ENCODE measurements at regions not wholly inside any gene's neighbourhood (a gene's known extent, or its start where the extent isn't known, plus 50 kb on each side); places are given as distances from the start of the nearest gene placed in this dataset.
"Not testable (repeated sequence)": the region's sequence is repeated elsewhere in the genome, so short reads cannot be mapped to it uniquely, and the experiment has no call there.

DNA sequence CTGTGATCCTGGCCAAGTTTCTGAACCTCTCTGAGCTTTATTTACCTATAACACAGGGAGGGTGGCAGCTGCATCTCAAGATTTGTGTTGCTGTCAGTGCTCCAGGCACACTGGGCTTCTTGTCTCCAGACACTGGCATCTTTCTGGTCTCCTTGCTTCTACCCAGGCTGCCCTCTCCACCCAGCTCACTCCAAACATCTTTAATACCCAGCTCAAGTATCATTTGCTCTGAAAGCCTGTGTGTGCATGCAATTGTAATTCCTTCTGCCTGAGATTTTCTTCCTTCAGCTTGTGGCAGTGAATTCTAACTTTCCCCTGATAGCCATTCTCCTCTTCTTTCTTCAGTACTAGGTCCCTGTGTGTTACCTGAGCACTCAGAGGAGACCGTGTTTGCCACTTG lies 50.7 kb upstream of the USP7 start:
- Histone ChIP-seq H3K9me3 (peaks cover 0 to 16% (median 8%) of the 10 kb centered on the region in 3 donors), H3K27ac (no peak overlapping the region), H3K4me3 (no peak overlapping the region), H3K27me3 (peaks cover 0 to 27% of the 10 kb centered on the region in 2 donors), H3K4me1 (peaks cover 0 to 3% (median 0%) of the 10 kb centered on the region in 4 donors), H3K36me3 (no peaks in the 10 kb centered on the region)
- no peak for DNase-seq
- TF ChIP-seq, protein P1, sequence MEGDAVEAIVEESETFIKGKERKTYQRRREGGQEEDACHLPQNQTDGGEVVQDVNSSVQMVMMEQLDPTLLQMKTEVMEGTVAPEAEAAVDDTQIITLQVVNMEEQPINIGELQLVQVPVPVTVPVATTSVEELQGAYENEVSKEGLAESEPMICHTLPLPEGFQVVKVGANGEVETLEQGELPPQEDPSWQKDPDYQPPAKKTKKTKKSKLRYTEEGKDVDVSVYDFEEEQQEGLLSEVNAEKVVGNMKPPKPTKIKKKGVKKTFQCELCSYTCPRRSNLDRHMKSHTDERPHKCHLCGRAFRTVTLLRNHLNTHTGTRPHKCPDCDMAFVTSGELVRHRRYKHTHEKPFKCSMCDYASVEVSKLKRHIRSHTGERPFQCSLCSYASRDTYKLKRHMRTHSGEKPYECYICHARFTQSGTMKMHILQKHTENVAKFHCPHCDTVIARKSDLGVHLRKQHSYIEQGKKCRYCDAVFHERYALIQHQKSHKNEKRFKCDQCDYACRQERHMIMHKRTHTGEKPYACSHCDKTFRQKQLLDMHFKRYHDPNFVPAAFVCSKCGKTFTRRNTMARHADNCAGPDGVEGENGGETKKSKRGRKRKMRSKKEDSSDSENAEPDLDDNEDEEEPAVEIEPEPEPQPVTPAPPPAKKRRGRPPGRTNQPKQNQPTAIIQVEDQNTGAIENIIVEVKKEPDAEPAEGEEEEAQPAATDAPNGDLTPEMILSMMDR (IDR thresholded peaks at IDR 0.05), result no peak
- intact Hi-C loops (cut with DNase I; ENCODE audit: low total_unique reads), result no loop called here

DNA sequence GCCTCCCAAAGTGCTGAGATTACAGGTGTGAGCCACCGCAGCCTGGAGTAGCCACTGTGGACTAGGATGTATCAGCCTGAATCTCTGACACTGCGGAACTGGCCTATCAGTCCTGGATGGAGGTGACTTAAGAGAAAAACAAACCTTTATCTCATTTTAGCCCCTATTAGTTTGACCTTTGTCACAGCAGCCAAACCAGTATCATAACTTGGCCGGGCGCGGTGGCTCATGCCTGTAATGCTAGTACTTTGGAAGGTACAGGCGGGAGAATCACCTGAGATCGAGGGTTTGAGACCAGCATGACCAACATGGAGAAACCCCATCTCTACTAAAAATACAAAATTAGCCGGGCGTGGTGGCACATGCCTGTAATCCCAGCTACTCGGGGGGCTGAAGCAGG lies 51.8 kb upstream of the USP7 start:
- peaks cover 0 to 16% (median 8%) of the 10 kb centered on the region in 3 donors for H3K9me3 ChIP-seq
- TF ChIP-seq, protein P1 (IDR thresholded peaks at IDR 0.05), result no peak
- no peaks in the 10 kb centered on the region for H3K36me3 ChIP-seq
- DNase-seq, result no peak
- intact Hi-C loops (cut with DNase I; ENCODE audit: low total_unique reads), result no loop called here
- no peak overlapping the region for H3K4me3 ChIP-seq
- H3K4me1 ChIP-seq, result peaks cover 0 to 3% (median 0%) of the 10 kb centered on the region in 4 donors
- peaks cover 0 to 27% of the 10 kb centered on the region in 2 donors for H3K27me3 ChIP-seq
- no peak overlapping the region for H3K27ac ChIP-seq

DNA sequence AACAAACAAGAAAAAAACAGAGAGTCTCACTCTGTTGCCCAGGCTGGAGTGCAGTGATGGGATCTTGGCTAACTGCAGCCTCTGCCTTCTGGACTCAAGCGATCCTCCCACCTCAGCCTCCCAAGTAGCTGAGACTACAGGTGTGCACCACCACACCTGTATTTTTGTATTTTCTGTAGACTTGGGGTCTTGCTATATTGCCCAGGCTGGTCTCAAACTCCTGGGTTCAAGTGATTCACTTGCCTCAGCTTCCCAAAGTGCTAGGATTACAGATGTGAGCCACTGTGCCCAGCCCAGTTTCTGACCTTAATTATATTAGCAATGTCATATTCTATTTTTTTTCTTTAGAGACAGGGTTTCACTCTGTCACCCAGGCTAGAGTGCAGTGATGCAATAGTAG lies 52.3 kb upstream of the USP7 start:
- H3K4me1 ChIP-seq; intact Hi-C loops (cut with DNase I; ENCODE audit: low total_unique reads); DNase-seq; H3K4me3 ChIP-seq; H3K27ac ChIP-seq; H3K36me3 ChIP-seq: not testable (repeated sequence)
- Histone ChIP-seq H3K9me3 (peaks cover 0 to 16% (median 8%) of the 10 kb centered on the region in 3 donors), H3K27me3 (peaks cover 0 to 27% of the 10 kb centered on the region in 2 donors)

DNA sequence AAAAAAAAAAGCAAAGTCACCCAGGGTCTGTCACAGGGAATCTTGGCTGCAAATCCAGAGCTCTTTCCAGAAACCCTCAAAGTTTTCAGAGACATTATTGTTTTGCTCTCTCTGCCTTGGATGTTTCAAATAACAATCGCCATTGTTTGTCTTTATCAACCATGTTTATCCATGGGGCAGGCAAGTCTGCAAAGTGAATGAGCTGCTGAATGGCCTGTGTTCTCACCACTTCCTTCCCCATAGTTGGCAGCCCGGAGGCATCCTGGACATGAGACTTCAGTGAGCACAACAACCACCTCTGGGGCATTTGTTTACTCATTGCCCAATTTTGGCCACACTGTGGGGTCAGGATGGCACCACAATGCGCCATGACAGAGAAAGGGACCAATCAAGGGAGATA lies 53.1 kb upstream of the USP7 start:
- no peaks in the 10 kb centered on the region for H3K36me3 ChIP-seq
- H3K27me3 ChIP-seq, result peaks cover 0 to 19% of the 10 kb centered on the region in 2 donors
- DNase-seq, result no peak
- intact Hi-C loops (cut with DNase I; ENCODE audit: low total_unique reads), result no loop called here
- no peak overlapping the region for H3K4me3 ChIP-seq
- TF ChIP-seq, protein P1 (IDR thresholded peaks at IDR 0.05), result no peak
- no peak overlapping the region for H3K27ac ChIP-seq
- H3K4me1 ChIP-seq, result peaks cover 0 to 3% (median 0%) of the 10 kb centered on the region in 4 donors
- H3K9me3 ChIP-seq, result peaks cover 0 to 16% (median 8%) of the 10 kb centered on the region in 3 donors

DNA sequence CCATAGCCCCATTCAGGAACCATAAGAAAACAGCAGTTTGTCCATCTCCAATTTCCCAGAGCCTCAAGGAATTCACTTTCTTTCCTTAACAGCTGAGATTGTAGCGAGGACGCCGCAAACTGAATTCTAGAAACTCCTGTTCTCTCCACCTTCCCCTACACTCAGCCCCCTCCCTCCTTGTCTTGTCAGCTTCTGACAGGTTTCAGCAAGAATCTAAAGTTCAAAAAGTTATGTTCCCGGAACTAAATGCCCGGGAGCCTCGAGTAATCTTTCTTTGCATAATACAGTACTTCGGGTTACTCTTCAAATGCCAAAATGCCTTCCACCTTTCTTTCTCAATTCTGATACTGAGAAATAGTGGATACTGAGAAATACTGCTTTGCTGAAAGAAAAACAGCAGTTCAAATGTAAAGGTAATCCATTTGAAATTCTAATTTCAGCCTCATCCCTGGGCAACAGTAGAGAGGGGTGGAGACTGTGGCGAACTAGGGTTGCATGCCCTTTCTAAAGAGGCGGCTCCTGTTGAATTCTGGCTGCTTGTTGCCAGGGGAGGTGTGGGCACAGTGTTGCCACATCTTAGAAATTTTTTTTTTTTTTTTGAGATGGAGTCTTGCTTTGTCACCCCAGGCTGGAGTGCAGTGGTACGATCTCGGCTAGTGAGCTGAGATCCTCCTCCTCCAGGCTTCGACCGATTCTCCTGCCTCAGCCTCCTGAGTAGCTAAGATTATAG lies 63.5 kb upstream of the USP7 start:
- Histone ChIP-seq H3K9me3 (no peaks in the 10 kb centered on the region), H3K4me3 (no peak overlapping the region), H3K27ac (no peak overlapping the region), H3K4me1 (no peaks in the 10 kb centered on the region), H3K27me3 (no peaks in the 10 kb centered on the region), H3K36me3 (no peaks in the 10 kb centered on the region)
- DNase-seq, result no peak
- intact Hi-C loops (cut with DNase I; ENCODE audit: low total_unique reads), result no loop called here
- TF ChIP-seq, protein P1 (IDR thresholded peaks at IDR 0.05), result no peak

DNA sequence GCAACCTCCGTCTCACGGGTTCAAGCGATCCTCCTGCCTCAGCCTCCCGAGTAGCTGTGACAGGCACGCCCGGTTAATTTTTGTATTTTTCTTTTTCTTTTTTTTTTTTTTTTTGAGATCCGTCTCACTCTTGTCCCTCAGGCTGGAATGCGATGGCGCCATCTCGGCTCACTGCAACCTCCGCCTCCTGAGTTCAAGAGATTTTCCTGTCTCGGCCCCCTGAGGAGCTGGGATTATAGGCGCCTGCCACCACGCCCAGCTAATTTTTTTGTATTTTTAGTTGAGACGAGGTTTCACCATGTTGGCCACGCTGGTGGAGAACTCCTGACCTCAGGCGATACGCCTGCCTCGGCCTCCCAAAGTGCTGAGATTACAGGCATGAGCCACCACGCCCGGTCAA lies 63.0 kb upstream of the HAPSTR1 start:
- H3K9me3 ChIP-seq; H3K27ac ChIP-seq; DNase-seq; H3K36me3 ChIP-seq; intact Hi-C loops (cut with DNase I; ENCODE audit: low total_unique reads); H3K4me3 ChIP-seq; H3K27me3 ChIP-seq; H3K4me1 ChIP-seq: not testable (repeated sequence)
